ENCODE measurements at regions not wholly inside any gene's neighbourhood (a gene's known extent, or its start where the extent isn't known, plus 50 kb on each side); places are given as distances from the start of the nearest gene placed in this dataset.

GRCh38 chr3:18295171-18295920 is 129.8 kb downstream of the SATB1 start:
- H3K4me3 Mint-ChIP-seq (ENCODE audit: unreplicated experiment): no peak overlapping the region
- H3K27ac Mint-ChIP-seq (ENCODE audit: unreplicated experiment): no peak overlapping the region
- no peaks in the 10 kb centered on the region for H3K27me3 Mint-ChIP-seq (ENCODE audit: low read depth)
- peaks cover 30% of the 10 kb centered on the region for H3K9me3 Mint-ChIP-seq (ENCODE audit: low read depth)
- no peak for DNase-seq (ENCODE audit: low spot score)
- H3K4me1 Mint-ChIP-seq (ENCODE audit: low read depth): peaks cover 6% of the 10 kb centered on the region
- TF ChIP-seq, protein P1, sequence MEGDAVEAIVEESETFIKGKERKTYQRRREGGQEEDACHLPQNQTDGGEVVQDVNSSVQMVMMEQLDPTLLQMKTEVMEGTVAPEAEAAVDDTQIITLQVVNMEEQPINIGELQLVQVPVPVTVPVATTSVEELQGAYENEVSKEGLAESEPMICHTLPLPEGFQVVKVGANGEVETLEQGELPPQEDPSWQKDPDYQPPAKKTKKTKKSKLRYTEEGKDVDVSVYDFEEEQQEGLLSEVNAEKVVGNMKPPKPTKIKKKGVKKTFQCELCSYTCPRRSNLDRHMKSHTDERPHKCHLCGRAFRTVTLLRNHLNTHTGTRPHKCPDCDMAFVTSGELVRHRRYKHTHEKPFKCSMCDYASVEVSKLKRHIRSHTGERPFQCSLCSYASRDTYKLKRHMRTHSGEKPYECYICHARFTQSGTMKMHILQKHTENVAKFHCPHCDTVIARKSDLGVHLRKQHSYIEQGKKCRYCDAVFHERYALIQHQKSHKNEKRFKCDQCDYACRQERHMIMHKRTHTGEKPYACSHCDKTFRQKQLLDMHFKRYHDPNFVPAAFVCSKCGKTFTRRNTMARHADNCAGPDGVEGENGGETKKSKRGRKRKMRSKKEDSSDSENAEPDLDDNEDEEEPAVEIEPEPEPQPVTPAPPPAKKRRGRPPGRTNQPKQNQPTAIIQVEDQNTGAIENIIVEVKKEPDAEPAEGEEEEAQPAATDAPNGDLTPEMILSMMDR (IDR thresholded peaks at IDR 0.05): peak; percentile 68
- H3K36me3 Mint-ChIP-seq (ENCODE audit: low read depth): peaks cover 10% of the 10 kb centered on the region

- Mint-ChIP-seq H3K27ac (ENCODE audit: unreplicated experiment) (no peak overlapping the region), H3K4me1 (ENCODE audit: low read depth) (peaks cover 6% of the 10 kb centered on the region), H3K4me3 (ENCODE audit: unreplicated experiment) (no peak overlapping the region), H3K36me3 (ENCODE audit: low read depth) (no peaks in the 10 kb centered on the region), H3K27me3 (ENCODE audit: low read depth) (no peaks in the 10 kb centered on the region), H3K9me3 (ENCODE audit: low read depth) (no peaks in the 10 kb centered on the region)
- DNase-seq (ENCODE audit: low spot score): no peak
- TF ChIP-seq, protein P1 (IDR thresholded peaks at IDR 0.05): no peak
Observed at GRCh38 chr3:18290157-18290556, 135.0 kb downstream of the SATB1 start.

DNA sequence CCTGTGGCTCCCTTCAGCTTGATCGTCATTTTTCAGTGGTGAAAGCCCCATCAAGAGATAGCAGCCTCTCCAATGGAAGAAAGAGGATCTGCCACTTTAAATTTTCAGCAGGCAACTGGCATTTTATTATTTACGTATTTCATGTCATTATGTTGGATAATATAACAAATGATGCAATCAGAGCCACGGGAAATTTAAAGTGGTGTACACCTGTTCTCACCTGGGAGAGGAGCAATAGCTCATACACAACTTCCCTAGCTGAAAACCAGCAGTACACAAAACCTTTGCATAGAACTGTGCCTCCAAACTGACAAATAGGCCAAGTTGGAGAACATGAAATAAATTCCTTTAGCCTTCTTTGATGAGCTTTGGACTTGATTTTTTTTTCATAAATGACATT is 136.9 kb downstream of the SATB1 start:
- no peaks in the 10 kb centered on the region for H3K27me3 Mint-ChIP-seq (ENCODE audit: low read depth)
- no peaks in the 10 kb centered on the region for H3K4me1 Mint-ChIP-seq (ENCODE audit: low read depth)
- DNase-seq (ENCODE audit: low spot score): no peak
- TF ChIP-seq, protein P1 (IDR thresholded peaks at IDR 0.05): no peak
- H3K36me3 Mint-ChIP-seq (ENCODE audit: low read depth): no peaks in the 10 kb centered on the region
- no peak overlapping the region for H3K27ac Mint-ChIP-seq (ENCODE audit: unreplicated experiment)
- H3K9me3 Mint-ChIP-seq (ENCODE audit: low read depth): no peaks in the 10 kb centered on the region
- H3K4me3 Mint-ChIP-seq (ENCODE audit: unreplicated experiment): no peak overlapping the region

DNA sequence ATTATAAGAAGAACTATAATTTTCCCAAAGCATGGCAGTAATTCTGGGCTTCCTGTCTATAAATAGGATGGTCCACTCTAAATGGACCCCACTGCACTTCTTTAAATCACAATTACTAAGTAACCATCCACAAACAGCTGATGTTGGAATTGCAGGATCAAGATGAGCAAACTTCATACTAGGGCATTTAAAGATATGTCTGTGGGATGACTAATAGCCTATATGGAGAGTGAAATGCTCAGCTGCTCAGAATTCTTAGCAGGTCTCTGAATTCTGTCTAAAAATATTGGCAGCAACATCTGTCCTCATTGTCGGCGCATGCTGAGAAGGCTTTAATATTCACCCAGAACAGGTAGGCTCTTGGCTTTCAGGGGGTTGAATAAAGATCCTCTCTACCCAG is 140.4 kb downstream of the SATB1 start:
- Mint-ChIP-seq H3K4me3 (ENCODE audit: unreplicated experiment) (no peak overlapping the region), H3K4me1 (ENCODE audit: low read depth) (no peaks in the 10 kb centered on the region), H3K9me3 (ENCODE audit: low read depth) (peaks cover 9% of the 10 kb centered on the region), H3K27me3 (ENCODE audit: low read depth) (no peaks in the 10 kb centered on the region), H3K27ac (ENCODE audit: unreplicated experiment) (no peak overlapping the region), H3K36me3 (ENCODE audit: low read depth) (no peaks in the 10 kb centered on the region)
- TF ChIP-seq, protein P1 (IDR thresholded peaks at IDR 0.05): no peak
- DNase-seq (ENCODE audit: low spot score): no peak

GRCh38 chr3:18283680-18284079 is 141.5 kb downstream of the SATB1 start:
- H3K27ac Mint-ChIP-seq (ENCODE audit: unreplicated experiment): no peak overlapping the region
- H3K4me3 Mint-ChIP-seq (ENCODE audit: unreplicated experiment): no peak overlapping the region

More at GRCh38 chr3:18283680-18284079, 141.5 kb downstream of the SATB1 start:
- H3K36me3 Mint-ChIP-seq (ENCODE audit: low read depth): no peaks in the 10 kb centered on the region
- TF ChIP-seq, protein P1 (IDR thresholded peaks at IDR 0.05): no peak
- H3K9me3 Mint-ChIP-seq (ENCODE audit: low read depth): peaks cover 11% of the 10 kb centered on the region
- DNase-seq (ENCODE audit: low spot score): no peak
- H3K4me1 Mint-ChIP-seq (ENCODE audit: low read depth): no peaks in the 10 kb centered on the region
- no peaks in the 10 kb centered on the region for H3K27me3 Mint-ChIP-seq (ENCODE audit: low read depth)

Measured in chondrocyte (in vitro differentiated cells).